WERI-Rb-1 (cell line): ENCODE measurements at regions not wholly inside any gene's neighbourhood (a gene's known extent, or its start where the extent isn't known, plus 50 kb on each side); places are given as distances from the start of the nearest gene placed in this dataset.

Source experiments
- DNase-seq: peaks from one replicate; pipeline ENCODE4 v3.0.0-alpha.2; 2020
- H3K27ac ChIP-seq: fragments of 250-450 bp; sonication (Bioruptor Pico); 2 replicates; pipeline ENCODE4 v1.5.1; 2020; ENCODE audit warnings: mild to moderate bottlenecking, moderate library complexity
- H3K27me3 ChIP-seq: fragments of 250-450 bp; sonication (Bioruptor Pico); 2 replicates; pipeline ENCODE4 v1.5.1; 2021; ENCODE audit warnings: mild to moderate bottlenecking, low read depth, moderate library complexity; ENCODE audit not compliant: insufficient read depth, severe bottlenecking
- H3K36me3 ChIP-seq: fragments of 250-450 bp; sonication (Bioruptor Pico); 2 replicates; pipeline ENCODE4 v1.5.1; 2020; ENCODE audit warnings: mild to moderate bottlenecking, moderate library complexity
- H3K4me3 ChIP-seq: 2 replicates; pipeline ENCODE4 v1.5.1; 2011; ENCODE audit warnings: low read depth, mild to moderate bottlenecking, control low read depth, low read length
- H3K9me3 ChIP-seq: fragments of 250-450 bp; sonication (Bioruptor Pico); 2 replicates; pipeline ENCODE4 v1.5.1; 2021; ENCODE audit warnings: mild to moderate bottlenecking, moderate library complexity; ENCODE audit not compliant: severe bottlenecking
- TF ChIP-seq, protein P1 (sequence below): IDR thresholded peaks from 2 replicates; pipeline ENCODE4 v1.5.1; 2011; ENCODE audit warnings: low read depth, mild to moderate bottlenecking, control low read depth, inconsistent platforms, low read length

DNA sequence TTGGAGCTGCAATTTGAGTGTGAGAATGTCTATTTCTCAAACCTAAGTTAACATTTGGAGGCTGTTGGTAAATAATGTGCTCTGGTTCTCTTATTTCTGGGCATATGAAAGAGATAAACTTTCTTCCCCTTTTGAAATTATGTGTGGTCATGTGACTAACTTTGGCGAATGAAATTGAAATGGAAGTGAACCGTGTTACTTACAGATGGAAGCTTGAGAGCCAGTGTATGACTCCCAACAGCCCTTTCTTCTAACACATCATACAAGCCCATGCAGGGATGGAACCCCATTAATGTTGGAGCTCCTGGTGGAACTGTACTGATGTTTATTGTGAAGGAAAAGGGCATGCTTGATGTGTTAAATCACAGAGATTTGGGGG, 725.8 kb downstream of the TSN start:
- H3K9me3 ChIP-seq, result no peaks in the 10 kb centered on the region
- H3K36me3 ChIP-seq, result no peaks in the 10 kb centered on the region
- no peaks in the 10 kb centered on the region for H3K27me3 ChIP-seq
- no peak for DNase-seq
- no peak overlapping the region for H3K4me3 ChIP-seq
- no peak overlapping the region for H3K27ac ChIP-seq
- TF ChIP-seq, protein P1, sequence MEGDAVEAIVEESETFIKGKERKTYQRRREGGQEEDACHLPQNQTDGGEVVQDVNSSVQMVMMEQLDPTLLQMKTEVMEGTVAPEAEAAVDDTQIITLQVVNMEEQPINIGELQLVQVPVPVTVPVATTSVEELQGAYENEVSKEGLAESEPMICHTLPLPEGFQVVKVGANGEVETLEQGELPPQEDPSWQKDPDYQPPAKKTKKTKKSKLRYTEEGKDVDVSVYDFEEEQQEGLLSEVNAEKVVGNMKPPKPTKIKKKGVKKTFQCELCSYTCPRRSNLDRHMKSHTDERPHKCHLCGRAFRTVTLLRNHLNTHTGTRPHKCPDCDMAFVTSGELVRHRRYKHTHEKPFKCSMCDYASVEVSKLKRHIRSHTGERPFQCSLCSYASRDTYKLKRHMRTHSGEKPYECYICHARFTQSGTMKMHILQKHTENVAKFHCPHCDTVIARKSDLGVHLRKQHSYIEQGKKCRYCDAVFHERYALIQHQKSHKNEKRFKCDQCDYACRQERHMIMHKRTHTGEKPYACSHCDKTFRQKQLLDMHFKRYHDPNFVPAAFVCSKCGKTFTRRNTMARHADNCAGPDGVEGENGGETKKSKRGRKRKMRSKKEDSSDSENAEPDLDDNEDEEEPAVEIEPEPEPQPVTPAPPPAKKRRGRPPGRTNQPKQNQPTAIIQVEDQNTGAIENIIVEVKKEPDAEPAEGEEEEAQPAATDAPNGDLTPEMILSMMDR, result no peak

DNA sequence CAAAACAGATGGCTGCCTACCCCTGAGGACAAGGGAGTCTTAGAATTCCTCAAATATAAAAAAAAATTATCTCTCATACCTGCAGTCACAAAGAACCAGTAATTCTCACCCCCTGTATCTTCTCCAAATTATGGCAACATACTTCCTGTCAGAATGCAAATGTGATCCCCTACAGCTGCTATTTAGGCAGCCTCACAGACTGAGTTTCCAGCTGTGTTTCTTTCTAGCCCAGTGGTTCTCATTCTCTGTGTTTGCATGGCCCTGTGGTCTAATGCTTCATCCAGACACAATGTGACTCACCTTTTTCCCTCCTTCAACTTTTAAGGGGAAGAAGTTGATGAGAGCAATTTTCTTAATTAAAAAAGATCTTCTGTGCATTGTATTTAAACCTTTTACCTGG, 726.3 kb downstream of the TSN start:
- H3K27ac ChIP-seq, result no peak overlapping the region
- H3K9me3 ChIP-seq, result no peaks in the 10 kb centered on the region
- no peak for DNase-seq
- H3K36me3 ChIP-seq, result no peaks in the 10 kb centered on the region
- TF ChIP-seq, protein P1, result no peak
- H3K4me3 ChIP-seq, result no peak overlapping the region
- no peaks in the 10 kb centered on the region for H3K27me3 ChIP-seq

DNA sequence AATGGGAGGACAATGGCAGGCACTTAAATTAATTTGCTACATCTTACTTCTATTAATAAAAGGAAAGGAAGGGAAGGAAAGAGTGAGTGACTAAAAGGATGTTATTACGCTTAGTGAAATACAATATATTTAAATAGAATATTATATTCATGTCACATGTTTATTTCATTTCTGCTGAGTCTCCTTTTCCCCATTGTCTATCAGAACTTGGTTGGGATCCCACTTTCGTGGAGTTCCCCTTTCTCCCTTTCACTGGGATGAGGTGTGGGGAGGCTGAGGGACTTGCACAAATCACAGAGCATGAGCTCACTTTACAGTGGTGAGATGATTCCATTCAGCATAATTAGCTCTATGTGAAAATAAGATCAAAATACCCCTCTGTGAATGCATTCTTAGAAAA, 730.6 kb downstream of the TSN start:
- Histone ChIP-seq H3K9me3 (no peaks in the 10 kb centered on the region), H3K4me3 (no peak overlapping the region), H3K36me3 (no peaks in the 10 kb centered on the region), H3K27ac (no peak overlapping the region), H3K27me3 (no peaks in the 10 kb centered on the region)
- TF ChIP-seq, protein P1, result no peak
- DNase-seq, result no peak

DNA sequence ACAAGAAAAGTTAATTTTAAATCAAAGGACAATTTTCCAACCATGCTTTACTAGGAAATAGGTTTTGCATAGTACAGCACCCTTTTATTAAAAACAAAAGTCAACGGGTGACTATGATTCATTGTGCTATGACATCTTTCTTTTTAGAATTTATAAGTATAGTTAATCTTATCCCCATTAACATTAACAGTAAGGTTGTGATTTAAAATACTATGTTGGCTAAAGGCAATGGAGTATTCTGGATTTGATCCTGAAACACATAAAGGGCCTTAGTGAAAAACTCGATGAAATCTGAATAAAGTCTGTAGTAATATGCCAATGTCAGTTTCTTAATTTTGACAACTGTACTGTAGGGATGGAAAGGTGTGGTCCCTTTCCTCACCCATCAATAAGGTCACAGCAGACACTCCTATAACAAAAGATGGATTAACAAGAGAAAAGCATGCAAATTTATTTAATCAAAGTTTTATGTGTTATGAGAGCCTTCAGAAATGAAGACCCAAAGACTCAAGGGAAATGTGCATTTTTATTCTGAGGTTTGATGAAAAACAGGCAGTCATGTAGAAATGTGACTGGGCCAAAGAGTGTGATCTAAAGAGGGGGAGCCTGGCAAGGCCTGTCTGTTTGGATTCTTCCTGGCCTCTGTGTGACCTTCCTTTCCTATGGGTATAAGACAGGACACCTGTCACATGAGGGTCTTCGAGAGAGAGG, 731.4 kb downstream of the TSN start:
- TF ChIP-seq, protein P1, result no peak
- Histone ChIP-seq H3K27me3 (no peaks in the 10 kb centered on the region), H3K4me3 (no peak overlapping the region), H3K27ac (no peak overlapping the region), H3K9me3 (no peaks in the 10 kb centered on the region), H3K36me3 (no peaks in the 10 kb centered on the region)
- DNase-seq, result no peak

DNA sequence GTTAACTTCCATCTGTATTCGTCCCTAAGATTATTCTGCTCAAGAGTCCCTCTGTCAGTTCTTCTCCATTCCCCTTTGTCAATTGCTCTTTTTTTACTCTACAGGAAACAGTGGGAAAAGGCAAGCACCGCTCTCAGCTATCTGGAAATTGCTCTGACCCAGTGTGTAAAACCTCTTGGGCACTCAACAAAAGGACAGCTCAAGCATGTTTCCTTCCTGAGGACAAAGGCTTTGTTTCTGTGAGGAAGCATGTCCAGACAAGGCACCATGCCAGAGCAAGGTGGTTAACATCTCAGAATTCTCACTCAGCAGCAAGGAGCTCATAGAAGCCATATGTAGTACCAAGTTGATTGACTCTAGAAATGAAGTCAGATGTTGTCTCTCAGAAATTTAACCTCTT, 735.6 kb downstream of the TSN start:
- H3K9me3 ChIP-seq, result no peaks in the 10 kb centered on the region
- TF ChIP-seq, protein P1, result no peak
- H3K27me3 ChIP-seq, result no peaks in the 10 kb centered on the region
- no peaks in the 10 kb centered on the region for H3K36me3 ChIP-seq
- H3K27ac ChIP-seq, result no peak overlapping the region
- no peak for DNase-seq
- H3K4me3 ChIP-seq, result no peak overlapping the region

DNA sequence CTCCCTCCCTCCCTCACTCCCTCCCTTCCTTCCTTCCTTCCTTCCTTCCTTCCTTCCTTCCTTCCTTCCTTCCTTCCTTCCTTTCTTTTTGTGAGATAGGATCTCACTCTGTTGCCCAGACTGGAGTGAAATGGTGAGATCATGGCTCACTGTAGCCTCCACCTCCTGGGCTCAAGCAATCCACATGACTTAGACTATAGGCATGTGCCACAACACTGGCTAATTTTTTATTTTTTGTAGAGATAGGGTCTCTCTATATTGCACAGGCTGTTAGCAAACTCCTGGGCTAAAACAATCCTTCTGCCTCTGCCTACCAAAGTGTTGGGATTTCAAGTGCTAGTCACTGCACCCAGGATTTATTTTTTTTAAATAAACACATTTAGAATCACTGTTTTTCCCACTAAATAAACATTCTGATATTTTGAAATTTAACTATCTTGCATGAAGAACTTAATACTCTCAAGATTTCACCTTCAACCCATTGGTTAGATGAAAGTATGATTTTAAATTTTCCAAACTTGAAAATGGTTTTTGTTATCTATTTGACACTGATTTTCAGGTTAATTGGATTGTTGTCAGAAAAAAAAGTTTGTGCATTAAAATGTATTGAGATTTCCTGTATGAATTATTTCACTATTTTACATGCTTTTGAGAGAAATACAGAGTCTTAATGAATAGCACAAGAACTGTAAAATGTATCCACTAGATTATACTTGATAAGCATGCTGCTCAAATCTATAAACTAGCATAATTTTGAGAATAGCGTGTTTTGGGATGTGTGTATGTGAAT, 745.1 kb downstream of the TSN start:
- no peaks in the 10 kb centered on the region for H3K36me3 ChIP-seq
- TF ChIP-seq, protein P1, result no peak
- no peak for DNase-seq
- H3K4me3 ChIP-seq, result no peak overlapping the region
- no peaks in the 10 kb centered on the region for H3K9me3 ChIP-seq
- H3K27me3 ChIP-seq, result no peaks in the 10 kb centered on the region
- H3K27ac ChIP-seq, result no peak overlapping the region
